ENCODE measurements at regions not wholly inside any gene's neighbourhood (a gene's known extent, or its start where the extent isn't known, plus 50 kb on each side); places are given as distances from the start of the nearest gene placed in this dataset.

GRCh38 chrX:6708041-6708440, 173.1 kb upstream of the VCX3A start:
- no peak for DNase-seq (ENCODE audit: low read depth)
- no peak overlapping the region for H3K4me3 ChIP-seq (ENCODE audit: low read depth, low read length)
- TF ChIP-seq POLR2A (IDR thresholded peaks at IDR 0.05; ENCODE audit: extremely low read depth, insufficient read length): no peak
- no peak for TF ChIP-seq MYC (IDR thresholded peaks at IDR 0.05; ENCODE audit: low read depth, low read length)
- TF ChIP-seq, protein P1, sequence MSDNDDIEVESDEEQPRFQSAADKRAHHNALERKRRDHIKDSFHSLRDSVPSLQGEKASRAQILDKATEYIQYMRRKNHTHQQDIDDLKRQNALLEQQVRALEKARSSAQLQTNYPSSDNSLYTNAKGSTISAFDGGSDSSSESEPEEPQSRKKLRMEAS (IDR thresholded peaks at IDR 0.05; ENCODE audit: low read depth, low read length): no peak
- no peak for TF ChIP-seq CTCF (IDR thresholded peaks at IDR 0.05; ENCODE audit: low read depth, low read length)

DNA sequence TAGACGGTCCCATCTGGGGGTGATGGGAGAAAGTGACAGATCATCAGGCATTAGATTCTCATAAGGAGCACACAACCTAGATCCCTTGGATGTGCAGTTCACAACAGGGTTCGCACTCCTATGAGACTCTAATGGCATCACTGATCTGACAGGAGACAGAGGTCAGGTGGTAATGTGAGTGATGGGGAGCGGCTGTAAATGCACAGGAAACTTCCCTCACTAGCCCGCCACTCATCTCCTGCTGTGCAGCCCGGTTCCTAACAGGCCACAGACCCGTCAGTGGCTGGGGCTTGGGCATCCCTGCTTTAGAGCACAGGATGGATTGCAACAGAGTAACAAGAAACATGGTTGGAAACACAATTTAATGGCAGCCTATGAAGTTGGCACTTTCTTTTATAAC, 172.6 kb upstream of the VCX3A start:
- H3K4me3 ChIP-seq (ENCODE audit: low read depth, low read length): no peak overlapping the region
- DNase-seq (ENCODE audit: low read depth): no peak
- no peak for TF ChIP-seq MYC (IDR thresholded peaks at IDR 0.05; ENCODE audit: low read depth, low read length)
- no peak for TF ChIP-seq POLR2A (IDR thresholded peaks at IDR 0.05; ENCODE audit: extremely low read depth, insufficient read length)
- TF ChIP-seq, protein P1 (IDR thresholded peaks at IDR 0.05; ENCODE audit: low read depth, low read length): no peak
- TF ChIP-seq CTCF (IDR thresholded peaks at IDR 0.05; ENCODE audit: low read depth, low read length): no peak

DNA sequence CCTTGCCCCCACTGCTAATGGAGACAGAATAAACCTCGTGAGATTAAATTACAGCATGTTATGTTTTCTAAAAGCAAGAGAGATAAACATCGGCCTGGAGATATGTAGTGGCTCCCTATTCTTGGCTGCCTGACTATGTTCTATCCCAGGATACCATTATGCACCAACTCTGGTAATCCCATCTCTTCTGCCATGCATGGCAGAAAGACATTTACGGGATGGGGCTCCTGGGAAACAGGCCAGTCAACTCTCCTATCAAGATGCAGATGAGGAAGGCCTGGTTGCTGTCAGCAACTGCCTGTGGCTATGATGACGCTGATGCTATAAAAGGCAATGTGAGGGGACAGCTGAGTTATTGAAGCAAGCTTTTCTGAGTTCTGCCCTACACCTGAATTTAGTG, 166.2 kb upstream of the VCX3A start:
- DNase-seq (ENCODE audit: low read depth): no peak
- no peak for TF ChIP-seq CTCF (IDR thresholded peaks at IDR 0.05; ENCODE audit: low read depth, low read length)
- TF ChIP-seq MYC (IDR thresholded peaks at IDR 0.05; ENCODE audit: low read depth, low read length): no peak
- no peak for TF ChIP-seq POLR2A (IDR thresholded peaks at IDR 0.05; ENCODE audit: extremely low read depth, insufficient read length)
- TF ChIP-seq, protein P1 (IDR thresholded peaks at IDR 0.05; ENCODE audit: low read depth, low read length): no peak
- H3K4me3 ChIP-seq (ENCODE audit: low read depth, low read length): no peak overlapping the region

GRCh38 chrX:6695717-6696116, 160.8 kb upstream of the VCX3A start:
- DNase-seq (ENCODE audit: low read depth): no peak
- TF ChIP-seq CTCF (IDR thresholded peaks at IDR 0.05; ENCODE audit: low read depth, low read length) (no peak), MYC (IDR thresholded peaks at IDR 0.05; ENCODE audit: low read depth, low read length) (no peak), POLR2A (IDR thresholded peaks at IDR 0.05; ENCODE audit: extremely low read depth, insufficient read length) (no peak)
- TF ChIP-seq, protein P1 (IDR thresholded peaks at IDR 0.05; ENCODE audit: low read depth, low read length): no peak
- H3K4me3 ChIP-seq (ENCODE audit: low read depth, low read length): no peak overlapping the region

DNA sequence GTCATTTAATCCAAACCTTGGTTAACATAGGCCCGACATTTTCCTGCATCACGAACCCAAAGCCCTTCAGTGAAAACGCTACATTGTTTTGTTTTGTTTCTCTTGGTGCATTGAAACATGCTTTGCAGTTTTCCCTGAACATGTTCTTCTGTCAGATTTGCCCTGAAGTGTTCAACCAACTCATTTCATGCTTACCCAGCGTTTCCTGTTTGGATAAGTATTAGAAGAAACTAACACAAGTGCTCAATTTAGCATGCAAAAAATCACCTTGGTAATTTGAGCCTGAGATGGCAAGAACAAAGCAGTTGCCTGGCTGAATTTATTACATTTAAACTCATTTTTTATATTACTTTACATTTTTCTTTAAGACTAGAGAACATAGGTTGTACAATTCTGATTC, 160.1 kb upstream of the VCX3A start:
- no peak for DNase-seq (ENCODE audit: low read depth)
- H3K4me3 ChIP-seq (ENCODE audit: low read depth, low read length): no peak overlapping the region

More for the DNA sequence above, 160.1 kb upstream of the VCX3A start:
- TF ChIP-seq CTCF (IDR thresholded peaks at IDR 0.05; ENCODE audit: low read depth, low read length) (no peak), MYC (IDR thresholded peaks at IDR 0.05; ENCODE audit: low read depth, low read length) (no peak)
- TF ChIP-seq, protein P1 (IDR thresholded peaks at IDR 0.05; ENCODE audit: low read depth, low read length): no peak

All from NB4 (cell line).